MM.1S (cell line): ENCODE measurements at regions not wholly inside any gene's neighbourhood (a gene's known extent, or its start where the extent isn't known, plus 50 kb on each side); places are given as distances from the start of the nearest gene placed in this dataset.
"Not testable (repeated sequence)": the region's sequence is repeated elsewhere in the genome, so short reads cannot be mapped to it uniquely, and the experiment has no call there.

Experiments
- DNase-seq: peaks from one replicate; pipeline ENCODE4 v3.0.0-alpha.2; 2015
- H2AFZ ChIP-seq: fragments of 300-600 bp; sonication (generic); 2 replicates; pipeline ENCODE4 v1.6.0; 2016; ENCODE audit warnings: antibody characterized with exemption, low read length
- H3F3A ChIP-seq: fragments of 300-600 bp; sonication (generic); 2 replicates; pipeline ENCODE4 v1.6.1; 2016; ENCODE audit warnings: mild to moderate bottlenecking, antibody characterized with exemption, low read length, moderate library complexity, mixed read lengths; ENCODE audit not compliant: insufficient read depth
- H3K27ac ChIP-seq: fragments of 300-600 bp; sonication (generic); 2 replicates; pipeline ENCODE4 v1.5.1; 2016; ENCODE audit warnings: mild to moderate bottlenecking, low read length
- H3K27me3 ChIP-seq: fragments of 300-600 bp; sonication (generic); replicated peaks from 2 replicates; pipeline ENCODE4 v1.6.0; 2016; ENCODE audit warnings: low read length; ENCODE audit not compliant: insufficient read depth
- H3K36me3 ChIP-seq: fragments of 300-600 bp; sonication (generic); replicated peaks from 2 replicates; pipeline ENCODE4 v1.6.1; 2016; ENCODE audit warnings: mild to moderate bottlenecking, low read length, mixed read lengths; ENCODE audit not compliant: insufficient read depth
- H3K4me1 ChIP-seq: fragments of 300-600 bp; sonication (generic); 2 replicates; pipeline ENCODE4 v1.6.1; 2016; ENCODE audit warnings: low read length, mixed read lengths
- H3K4me2 ChIP-seq: fragments of 300-600 bp; sonication (generic); 2 replicates; pipeline ENCODE4 v1.6.0; 2016; ENCODE audit warnings: low read depth, low read length
- H3K4me3 ChIP-seq: fragments of 300-600 bp; sonication (generic); 2 replicates; pipeline ENCODE4 v1.5.1; 2016; ENCODE audit warnings: low read length, mixed read lengths
- H3K79me2 ChIP-seq: fragments of 300-600 bp; sonication (generic); 2 replicates; pipeline ENCODE4 v1.6.1; 2016; ENCODE audit warnings: mixed run types, low read length, mixed read lengths
- H3K9ac ChIP-seq: fragments of 300-600 bp; sonication (generic); 2 replicates; pipeline ENCODE4 v1.6.1; 2016; ENCODE audit warnings: low read length, mixed read lengths
- H3K9me2 ChIP-seq: fragments of 300-600 bp; sonication (generic); replicated peaks from 2 replicates; pipeline ENCODE4 v1.6.1; 2016; ENCODE audit warnings: mild to moderate bottlenecking, low read length, mixed read lengths; ENCODE audit not compliant: insufficient read depth
- H3K9me3 ChIP-seq: fragments of 300-600 bp; sonication (generic); replicated peaks from 2 replicates; pipeline ENCODE4 v1.6.1; 2016; ENCODE audit warnings: mild to moderate bottlenecking, low read length, mixed read lengths; ENCODE audit not compliant: insufficient read depth
- H4K20me1 ChIP-seq: fragments of 300-600 bp; sonication (generic); 2 replicates; pipeline ENCODE4 v1.6.1; 2016; ENCODE audit warnings: mild to moderate bottlenecking, low read length, moderate library complexity, mixed read lengths; ENCODE audit not compliant: insufficient read depth
- EZH2 ChIP-seq: fragments of 300-600 bp; sonication (generic); optimal IDR thresholded peaks from 2 replicates; pipeline ENCODE3; 2017; ENCODE audit warnings: low read depth, mild to moderate bottlenecking, antibody characterized with exemption, low read length, mixed read lengths
- EZH2phosphoT487 ChIP-seq: fragments of 300-600 bp; sonication (generic); IDR thresholded peaks from 2 replicates; pipeline ENCODE4 v1.6.1; 2018; ENCODE audit warnings: antibody characterized with exemption, low read length
- TF ChIP-seq, protein P1 (sequence below): fragments of 300-600 bp; sonication (generic); IDR thresholded peaks from 2 replicates; pipeline ENCODE4 v1.5.1; 2016; ENCODE audit warnings: antibody characterized with exemption, low read length, mixed read lengths

- H3K4me2 ChIP-seq: no peak overlapping the region
- no peaks in the 10 kb centered on the region for H3K9me3 ChIP-seq
- H3K9ac ChIP-seq: no peak overlapping the region
- no peaks in the 10 kb centered on the region for H3K36me3 ChIP-seq
- H3K27ac ChIP-seq: no peak overlapping the region
- TF ChIP-seq EZH2phosphoT487 (no peak), EZH2 (no peak)
- TF ChIP-seq, protein P1, sequence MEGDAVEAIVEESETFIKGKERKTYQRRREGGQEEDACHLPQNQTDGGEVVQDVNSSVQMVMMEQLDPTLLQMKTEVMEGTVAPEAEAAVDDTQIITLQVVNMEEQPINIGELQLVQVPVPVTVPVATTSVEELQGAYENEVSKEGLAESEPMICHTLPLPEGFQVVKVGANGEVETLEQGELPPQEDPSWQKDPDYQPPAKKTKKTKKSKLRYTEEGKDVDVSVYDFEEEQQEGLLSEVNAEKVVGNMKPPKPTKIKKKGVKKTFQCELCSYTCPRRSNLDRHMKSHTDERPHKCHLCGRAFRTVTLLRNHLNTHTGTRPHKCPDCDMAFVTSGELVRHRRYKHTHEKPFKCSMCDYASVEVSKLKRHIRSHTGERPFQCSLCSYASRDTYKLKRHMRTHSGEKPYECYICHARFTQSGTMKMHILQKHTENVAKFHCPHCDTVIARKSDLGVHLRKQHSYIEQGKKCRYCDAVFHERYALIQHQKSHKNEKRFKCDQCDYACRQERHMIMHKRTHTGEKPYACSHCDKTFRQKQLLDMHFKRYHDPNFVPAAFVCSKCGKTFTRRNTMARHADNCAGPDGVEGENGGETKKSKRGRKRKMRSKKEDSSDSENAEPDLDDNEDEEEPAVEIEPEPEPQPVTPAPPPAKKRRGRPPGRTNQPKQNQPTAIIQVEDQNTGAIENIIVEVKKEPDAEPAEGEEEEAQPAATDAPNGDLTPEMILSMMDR: no peak
- H4K20me1 ChIP-seq: 0 out of 2 replicates have a peak, but pooled peaks cover 3% of the 10 kb centered on the region
- H3K79me2 ChIP-seq: no peaks in the 10 kb centered on the region
- no peaks in the 10 kb centered on the region for H3K9me2 ChIP-seq
- no peaks in the 10 kb centered on the region for H3K27me3 ChIP-seq
- no peak overlapping the region for H2AFZ ChIP-seq
- no peaks in the 10 kb centered on the region for H3K4me1 ChIP-seq
- no peak overlapping the region for H3K4me3 ChIP-seq
- H3F3A ChIP-seq: no peaks in the 10 kb centered on the region
- no peak for DNase-seq
Observed at GRCh38 chr11:105361651-105362050, 222.1 kb upstream of the CARD18 start.

- Histone ChIP-seq H3K9ac (no peak overlapping the region), H3K9me2 (no peaks in the 10 kb centered on the region), H3K27ac (no peak overlapping the region), H3K4me2 (no peak overlapping the region), H3K27me3 (no peaks in the 10 kb centered on the region), H3K4me1 (no peaks in the 10 kb centered on the region), H4K20me1 (no peaks in the 10 kb centered on the region), H2AFZ (no peak overlapping the region), H3K36me3 (no peaks in the 10 kb centered on the region), H3K4me3 (no peak overlapping the region), H3K79me2 (no peaks in the 10 kb centered on the region), H3K9me3 (no peaks in the 10 kb centered on the region), H3F3A (no peaks in the 10 kb centered on the region)
- no peak for DNase-seq
- TF ChIP-seq, protein P1: no peak
- TF ChIP-seq EZH2 (no peak), EZH2phosphoT487 (no peak)
Observed at GRCh38 chr11:105357764-105358163, 218.2 kb upstream of the CARD18 start.

DNA sequence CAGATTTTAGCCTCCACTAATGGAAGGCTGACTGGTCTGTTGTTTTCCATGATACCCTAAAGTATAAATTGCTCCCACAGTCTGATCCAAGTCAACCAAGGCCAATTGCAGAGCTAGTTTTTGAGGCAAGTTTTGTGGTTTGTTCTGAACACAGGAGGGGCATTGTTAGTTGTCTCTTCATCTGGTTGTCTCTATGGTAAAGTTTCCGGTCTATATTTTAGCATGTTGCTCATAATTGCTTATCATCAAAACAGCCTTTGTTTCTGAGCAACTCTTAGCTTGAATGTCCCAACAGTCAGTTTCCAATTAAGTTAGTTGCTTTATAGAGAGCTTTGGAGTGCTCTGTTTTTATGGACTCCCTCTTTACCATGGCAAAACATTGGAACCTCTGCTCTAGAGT lies 217.6 kb upstream of the CARD18 start:
- no peak overlapping the region for H3K9ac ChIP-seq
- no peaks in the 10 kb centered on the region for H3K36me3 ChIP-seq
- no peaks in the 10 kb centered on the region for H3K4me1 ChIP-seq
- H3K4me3 ChIP-seq: no peak overlapping the region
- H4K20me1 ChIP-seq: no peaks in the 10 kb centered on the region
- H3K79me2 ChIP-seq: no peaks in the 10 kb centered on the region
- no peaks in the 10 kb centered on the region for H3K9me2 ChIP-seq
- no peak overlapping the region for H3K27ac ChIP-seq
- H3K4me2 ChIP-seq: no peak overlapping the region
- no peak for DNase-seq
- H2AFZ ChIP-seq: no peak overlapping the region
- H3F3A ChIP-seq: no peaks in the 10 kb centered on the region
- H3K27me3 ChIP-seq: no peaks in the 10 kb centered on the region
- TF ChIP-seq EZH2phosphoT487 (no peak), EZH2 (no peak)
- TF ChIP-seq, protein P1: no peak
- no peaks in the 10 kb centered on the region for H3K9me3 ChIP-seq

GRCh38 chr11:105349867-105350266 lies 210.3 kb upstream of the CARD18 start:
- H3K27me3 ChIP-seq, H3F3A ChIP-seq: not testable (repeated sequence)

More at GRCh38 chr11:105349867-105350266, 210.3 kb upstream of the CARD18 start:
- not testable (repeated sequence) for H4K20me1 ChIP-seq, H2AFZ ChIP-seq, H3K4me2 ChIP-seq, H3K9me2 ChIP-seq, H3K9ac ChIP-seq, H3K79me2 ChIP-seq, DNase-seq, H3K36me3 ChIP-seq, H3K4me3 ChIP-seq, H3K27ac ChIP-seq, H3K4me1 ChIP-seq, H3K9me3 ChIP-seq
